ENCODE measurements at regions not wholly inside any gene's neighbourhood (a gene's known extent, or its start where the extent isn't known, plus 50 kb on each side); places are given as distances from the start of the nearest gene placed in this dataset.
A peak's percentile ranks its signal among the peaks of the same experiment; 100 is the strongest.

DNA sequence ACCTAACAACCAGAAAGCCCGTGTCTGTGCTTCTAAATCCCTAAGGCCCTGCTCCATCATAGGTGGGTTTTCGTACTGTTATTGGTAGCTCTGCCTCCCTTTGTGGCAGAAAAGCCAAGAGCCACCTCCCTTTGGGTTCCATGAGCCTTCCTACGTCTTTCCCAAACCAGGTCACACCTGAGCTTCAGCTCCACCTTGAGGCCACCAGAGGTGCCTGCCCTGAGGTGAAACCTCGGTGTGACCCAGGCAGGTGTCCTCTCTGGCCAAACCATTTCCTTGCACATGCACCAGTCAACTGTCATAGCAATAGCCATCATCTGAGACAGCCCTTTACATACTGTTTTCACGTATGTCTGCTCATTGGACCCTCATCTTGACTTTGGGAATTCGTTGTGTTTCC is 188.0 kb upstream of the RBPJ start:
- Histone ChIP-seq H3K4me1 (ENCODE audit: insufficient read depth, low read length) (no peaks in the 10 kb centered on the region), H3K9me3 (ENCODE audit: low read length) (no peaks in the 10 kb centered on the region), H3K9ac (ENCODE audit: low read length) (no peak overlapping the region), H3K27ac (ENCODE audit: low read depth, low read length) (no peak overlapping the region), H3K4me3 (ENCODE audit: low read depth in 1 of 2, low read length in 2 of 2) (no peak overlapping the region), H3K36me3 (ENCODE audit: insufficient read depth, low read length) (no peaks in the 10 kb centered on the region), H3K27me3 (ENCODE audit: control insufficient read depth in 1 of 2, insufficient read depth in 2 of 2, low read length in 2 of 2) (no peaks in the 10 kb centered on the region)

DNA sequence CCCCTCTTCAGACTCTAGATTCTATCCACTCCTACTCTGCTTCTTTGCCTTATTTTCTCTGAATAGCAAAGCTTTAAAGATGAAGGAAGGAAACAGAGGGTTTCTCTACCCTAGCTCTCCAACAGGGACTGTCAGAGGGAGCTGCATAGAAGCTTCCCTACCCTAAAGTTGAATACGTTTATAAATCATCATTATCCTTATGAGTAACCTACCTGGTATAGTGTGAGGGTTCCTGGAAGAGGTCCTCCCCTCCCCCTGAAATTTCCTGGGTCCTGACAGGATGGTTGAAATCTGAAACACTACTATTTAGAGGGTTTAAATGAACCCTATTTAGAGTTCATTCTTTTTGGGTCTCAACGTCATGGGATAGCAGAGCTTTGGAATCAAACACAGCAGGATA is 187.0 kb upstream of the RBPJ start:
- H3K9me3 ChIP-seq (ENCODE audit: low read length): no peaks in the 10 kb centered on the region
- no peak overlapping the region for H3K9ac ChIP-seq (ENCODE audit: low read length)
- no peak overlapping the region for H3K27ac ChIP-seq (ENCODE audit: low read depth, low read length)
- H3K27me3 ChIP-seq (ENCODE audit: control insufficient read depth in 1 of 2, insufficient read depth in 2 of 2, low read length in 2 of 2): no peaks in the 10 kb centered on the region
- H3K4me1 ChIP-seq (ENCODE audit: insufficient read depth, low read length): no peaks in the 10 kb centered on the region
- no peaks in the 10 kb centered on the region for H3K36me3 ChIP-seq (ENCODE audit: insufficient read depth, low read length)
- H3K4me3 ChIP-seq (ENCODE audit: low read depth in 1 of 2, low read length in 2 of 2): no peak overlapping the region

DNA sequence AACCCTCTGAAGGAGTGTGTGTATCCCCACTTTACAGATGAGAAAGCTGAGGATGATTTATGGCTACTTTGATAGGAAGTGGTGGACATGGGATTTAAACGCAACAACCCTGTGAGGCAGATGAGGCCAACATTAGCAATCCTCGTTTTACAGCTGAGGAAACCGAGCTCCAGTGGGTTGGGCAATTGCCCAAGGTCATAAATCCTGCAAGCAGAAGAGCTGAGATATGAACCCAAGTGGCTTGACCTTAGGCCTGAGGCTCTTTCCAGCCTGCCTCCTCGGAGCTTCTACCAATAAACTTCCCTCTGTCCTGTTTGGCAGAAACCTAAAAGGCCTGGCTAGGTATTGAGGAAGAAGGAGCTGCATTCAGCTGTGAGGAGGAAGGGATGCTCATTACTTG is 185.5 kb upstream of the RBPJ start:
- no peak overlapping the region for H3K27ac ChIP-seq (ENCODE audit: low read depth, low read length)
- H3K9ac ChIP-seq (ENCODE audit: low read length): no peak overlapping the region
- no peaks in the 10 kb centered on the region for H3K36me3 ChIP-seq (ENCODE audit: insufficient read depth, low read length)
- H3K4me1 ChIP-seq (ENCODE audit: insufficient read depth, low read length): peaks cover 6% of the 10 kb centered on the region
- H3K27me3 ChIP-seq (ENCODE audit: control insufficient read depth in 1 of 2, insufficient read depth in 2 of 2, low read length in 2 of 2): no peaks in the 10 kb centered on the region
- no peaks in the 10 kb centered on the region for H3K9me3 ChIP-seq (ENCODE audit: low read length)
- no peak overlapping the region for H3K4me3 ChIP-seq (ENCODE audit: low read depth in 1 of 2, low read length in 2 of 2)

DNA sequence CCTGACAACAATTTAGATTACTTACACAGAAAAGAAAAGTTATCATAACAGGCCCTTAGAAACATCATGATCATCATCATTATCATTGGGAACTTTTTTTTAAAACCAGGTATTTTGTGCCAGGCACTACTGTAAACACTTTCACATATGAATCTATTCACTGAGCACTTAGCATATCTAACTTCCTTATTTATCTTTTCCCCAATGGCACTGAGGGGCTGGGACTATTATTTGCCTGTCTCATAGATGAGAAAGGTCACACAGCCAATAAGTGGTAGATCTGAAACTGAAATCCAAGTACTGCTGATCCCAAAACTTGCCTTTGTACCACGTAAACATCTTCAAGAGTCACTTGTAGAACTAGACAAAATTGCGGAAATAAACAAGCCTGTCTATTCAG is 184.2 kb upstream of the RBPJ start:
- no peak overlapping the region for H3K27ac ChIP-seq (ENCODE audit: low read depth, low read length)
- no peaks in the 10 kb centered on the region for H3K9me3 ChIP-seq (ENCODE audit: low read length)
- no peak overlapping the region for H3K9ac ChIP-seq (ENCODE audit: low read length)
- no peaks in the 10 kb centered on the region for H3K27me3 ChIP-seq (ENCODE audit: control insufficient read depth in 1 of 2, insufficient read depth in 2 of 2, low read length in 2 of 2)
- H3K4me1 ChIP-seq (ENCODE audit: insufficient read depth, low read length): peaks cover 15% of the 10 kb centered on the region
- H3K36me3 ChIP-seq (ENCODE audit: insufficient read depth, low read length): no peaks in the 10 kb centered on the region
- H3K4me3 ChIP-seq (ENCODE audit: low read depth in 1 of 2, low read length in 2 of 2): no peak overlapping the region

DNA sequence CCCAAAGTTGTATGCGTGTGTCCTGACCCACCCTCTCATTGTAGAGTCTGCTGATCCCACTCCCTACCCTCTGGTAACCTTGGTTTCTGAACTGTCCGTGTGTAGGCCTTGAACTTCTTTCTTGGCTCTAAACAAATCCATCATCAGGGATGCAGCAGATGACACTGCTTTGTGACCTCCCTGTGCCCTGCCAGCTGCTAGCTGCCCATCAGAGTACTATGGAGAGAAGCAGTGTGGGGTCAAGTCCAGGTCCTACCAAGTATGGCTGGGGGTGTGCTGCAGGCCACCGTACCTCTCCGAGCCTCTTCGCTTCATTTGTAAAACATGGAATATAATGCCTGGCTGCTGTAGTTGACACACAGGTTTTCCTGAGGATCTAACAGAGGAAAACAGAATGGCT is 183.5 kb upstream of the RBPJ start:
- H3K9me3 ChIP-seq (ENCODE audit: low read length): no peaks in the 10 kb centered on the region
- no peak overlapping the region for H3K4me3 ChIP-seq (ENCODE audit: low read depth in 1 of 2, low read length in 2 of 2)
- peaks cover 22% of the 10 kb centered on the region for H3K4me1 ChIP-seq (ENCODE audit: insufficient read depth, low read length)
- no peak overlapping the region for H3K9ac ChIP-seq (ENCODE audit: low read length)
- H3K27ac ChIP-seq (ENCODE audit: low read depth, low read length): no peak overlapping the region
- H3K36me3 ChIP-seq (ENCODE audit: insufficient read depth, low read length): no peaks in the 10 kb centered on the region
- no peaks in the 10 kb centered on the region for H3K27me3 ChIP-seq (ENCODE audit: control insufficient read depth in 1 of 2, insufficient read depth in 2 of 2, low read length in 2 of 2)

DNA sequence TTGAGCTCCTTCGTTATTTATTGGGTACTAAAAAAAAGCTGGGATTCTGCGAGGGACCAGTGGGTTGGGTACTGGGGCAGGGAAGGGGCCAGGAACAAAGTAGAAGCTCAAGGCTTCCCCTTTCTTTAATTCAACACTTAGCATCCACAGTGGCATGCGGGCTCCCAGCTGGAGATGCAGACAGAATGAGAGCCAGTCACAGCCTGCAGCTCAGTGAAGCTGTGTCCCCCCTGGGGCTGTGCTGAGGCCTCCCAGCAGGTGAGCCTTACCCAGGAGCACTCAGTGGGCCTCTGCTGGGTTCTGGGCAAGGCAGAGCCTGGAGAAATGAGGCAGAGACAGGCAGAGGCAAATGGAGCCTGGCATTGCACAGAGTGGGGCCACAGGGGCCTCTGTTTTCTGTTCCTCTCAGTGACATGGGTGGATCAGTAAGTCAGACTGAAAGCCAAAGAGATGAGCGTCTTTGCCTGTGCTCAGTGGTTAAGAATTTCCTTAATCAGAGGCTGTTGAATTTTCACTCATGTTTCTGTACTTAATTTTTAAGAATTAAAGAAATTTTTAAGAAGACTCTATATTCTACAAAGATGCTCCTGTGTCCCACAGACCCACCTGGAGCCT is 181.4 kb upstream of the RBPJ start:
- Histone ChIP-seq H3K36me3 (ENCODE audit: insufficient read depth, low read length) (no peaks in the 10 kb centered on the region), H3K27ac (ENCODE audit: low read depth, low read length) (peak overlapping the region; percentile 37), H3K4me3 (ENCODE audit: low read depth in 1 of 2, low read length in 2 of 2) (no peak overlapping the region), H3K9me3 (ENCODE audit: low read length) (no peaks in the 10 kb centered on the region), H3K4me1 (ENCODE audit: insufficient read depth, low read length) (peaks cover 25% of the 10 kb centered on the region), H3K9ac (ENCODE audit: low read length) (no peak overlapping the region), H3K27me3 (ENCODE audit: control insufficient read depth in 1 of 2, insufficient read depth in 2 of 2, low read length in 2 of 2) (no peaks in the 10 kb centered on the region)

DNA sequence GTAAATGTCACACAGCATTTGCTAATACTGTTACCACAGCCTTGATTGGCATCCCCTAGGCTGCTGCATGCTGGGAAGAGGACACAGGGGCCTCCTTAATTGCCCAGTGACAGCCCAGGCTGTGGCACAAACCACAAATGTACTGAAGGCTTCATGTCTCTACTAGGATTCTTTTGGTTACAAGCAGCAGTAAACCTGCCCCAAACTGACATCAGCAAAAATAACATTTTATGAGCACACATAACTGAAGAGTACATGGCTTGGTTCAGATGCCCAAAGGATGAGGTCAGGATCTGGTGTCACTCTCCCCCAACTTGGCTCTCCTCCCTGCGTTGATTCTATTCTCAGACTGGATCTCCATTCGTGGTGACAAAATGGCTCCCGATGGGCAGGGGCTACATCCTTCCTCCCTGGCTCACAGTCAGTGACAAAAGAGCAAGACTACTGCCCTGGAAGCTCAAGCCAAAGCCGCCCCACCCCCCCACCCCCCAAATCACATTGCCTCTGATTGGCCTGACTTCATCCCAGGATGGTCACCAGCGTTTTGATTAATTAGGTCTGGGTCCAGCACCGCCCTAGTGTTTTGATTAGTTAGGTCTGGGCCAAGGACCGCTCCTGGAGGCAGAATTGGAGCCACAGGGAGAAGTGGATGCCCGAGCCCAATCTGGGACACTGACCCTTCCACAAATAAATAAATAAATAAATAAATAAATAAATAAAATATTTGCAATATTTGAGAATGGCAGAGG is 180.5 kb upstream of the RBPJ start:
- Histone ChIP-seq H3K9me3 (ENCODE audit: low read length) (no peaks in the 10 kb centered on the region), H3K27ac (ENCODE audit: low read depth, low read length) (peak overlapping the region; percentile 45), H3K4me1 (ENCODE audit: insufficient read depth, low read length) (peaks cover 25% of the 10 kb centered on the region)

DNA sequence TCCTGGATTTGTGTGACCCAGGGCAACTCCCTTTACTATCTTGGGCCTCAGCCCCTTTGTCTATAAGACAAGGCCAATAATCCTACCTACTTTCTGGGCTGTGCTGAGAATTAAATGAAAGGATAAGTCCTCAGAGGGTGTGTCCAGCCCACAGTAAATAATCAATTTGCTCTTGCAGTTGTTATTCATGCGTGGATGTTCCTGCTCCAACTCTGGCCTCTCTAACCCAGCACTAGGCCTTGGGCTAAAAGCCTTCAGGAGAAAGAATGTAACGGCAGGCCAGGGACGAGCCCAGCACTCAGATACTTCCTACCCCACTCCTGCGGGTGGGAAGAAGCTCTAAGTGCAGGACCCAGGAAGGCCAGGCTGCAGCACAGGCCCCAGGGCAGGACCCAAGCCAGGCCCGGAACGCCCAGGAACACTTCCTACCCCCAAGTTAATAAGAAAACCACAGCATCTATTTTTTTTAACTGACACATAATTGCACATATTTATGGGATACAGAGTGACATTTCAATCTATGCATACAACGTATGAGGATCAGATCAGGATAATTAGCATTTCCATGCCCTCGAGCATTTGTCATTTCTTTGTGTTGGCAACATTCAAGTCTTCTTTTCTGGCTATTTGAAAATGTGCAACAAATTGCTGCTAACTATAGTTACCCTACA is 179.6 kb upstream of the RBPJ start:
- Histone ChIP-seq H3K4me3 (ENCODE audit: low read depth in 1 of 2, low read length in 2 of 2) (no peak overlapping the region), H3K36me3 (ENCODE audit: insufficient read depth, low read length) (no peaks in the 10 kb centered on the region), H3K27ac (ENCODE audit: low read depth, low read length) (peak overlapping the region; percentile 45), H3K27me3 (ENCODE audit: control insufficient read depth in 1 of 2, insufficient read depth in 2 of 2, low read length in 2 of 2) (no peaks in the 10 kb centered on the region), H3K9ac (ENCODE audit: low read length) (no peak overlapping the region), H3K9me3 (ENCODE audit: low read length) (no peaks in the 10 kb centered on the region), H3K4me1 (ENCODE audit: insufficient read depth, low read length) (peaks cover 25% of the 10 kb centered on the region)

More for the DNA sequence above, 180.5 kb upstream of the RBPJ start:
- H3K9ac ChIP-seq (ENCODE audit: low read length): no peak overlapping the region
- no peaks in the 10 kb centered on the region for H3K27me3 ChIP-seq (ENCODE audit: control insufficient read depth in 1 of 2, insufficient read depth in 2 of 2, low read length in 2 of 2)
- H3K4me3 ChIP-seq (ENCODE audit: low read depth in 1 of 2, low read length in 2 of 2): no peak overlapping the region
- H3K36me3 ChIP-seq (ENCODE audit: insufficient read depth, low read length): no peaks in the 10 kb centered on the region

DNA sequence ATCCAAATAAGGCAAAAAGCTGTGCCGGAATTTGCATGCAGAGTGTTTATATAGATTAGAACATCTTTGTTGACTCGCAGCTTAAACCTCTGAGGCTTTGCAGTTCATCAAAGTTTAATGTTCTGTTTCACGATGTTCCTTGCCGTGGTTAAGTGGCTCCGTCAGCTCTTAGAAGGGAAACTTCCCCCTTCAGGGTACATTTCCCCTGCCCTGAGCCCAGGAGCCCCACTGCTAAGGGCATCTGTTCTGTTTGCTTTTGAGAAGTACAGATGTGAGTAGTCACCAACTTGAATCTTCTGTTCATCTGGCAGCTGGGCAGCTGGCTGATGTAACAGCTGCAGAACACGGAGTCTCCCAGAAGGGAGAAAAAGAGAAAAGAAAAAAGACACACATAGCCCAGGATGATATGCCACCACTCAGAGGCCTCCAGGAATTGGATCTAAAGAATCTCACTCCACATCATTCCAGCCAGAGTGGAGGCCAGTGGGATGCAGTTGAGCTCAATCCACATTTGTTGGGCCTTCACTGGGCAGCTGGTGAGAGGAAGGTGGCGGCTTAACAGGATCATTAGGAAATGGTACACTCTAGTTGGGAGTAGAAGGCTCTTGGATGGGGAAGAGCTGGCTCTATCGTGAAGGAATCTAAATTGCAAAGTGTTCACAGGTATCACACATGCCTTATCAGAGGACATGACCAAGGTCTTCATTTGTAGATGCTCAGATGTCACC is 178.7 kb upstream of the RBPJ start:
- H3K4me1 ChIP-seq (ENCODE audit: insufficient read depth, low read length): peaks cover 25% of the 10 kb centered on the region
- H3K36me3 ChIP-seq (ENCODE audit: insufficient read depth, low read length): no peaks in the 10 kb centered on the region
- H3K4me3 ChIP-seq (ENCODE audit: low read depth in 1 of 2, low read length in 2 of 2): no peak overlapping the region
- H3K9me3 ChIP-seq (ENCODE audit: low read length): no peaks in the 10 kb centered on the region
- H3K27me3 ChIP-seq (ENCODE audit: control insufficient read depth in 1 of 2, insufficient read depth in 2 of 2, low read length in 2 of 2): no peaks in the 10 kb centered on the region
- H3K9ac ChIP-seq (ENCODE audit: low read length): no peak overlapping the region
- peak overlapping the region; percentile 45 for H3K27ac ChIP-seq (ENCODE audit: low read depth, low read length)

DNA sequence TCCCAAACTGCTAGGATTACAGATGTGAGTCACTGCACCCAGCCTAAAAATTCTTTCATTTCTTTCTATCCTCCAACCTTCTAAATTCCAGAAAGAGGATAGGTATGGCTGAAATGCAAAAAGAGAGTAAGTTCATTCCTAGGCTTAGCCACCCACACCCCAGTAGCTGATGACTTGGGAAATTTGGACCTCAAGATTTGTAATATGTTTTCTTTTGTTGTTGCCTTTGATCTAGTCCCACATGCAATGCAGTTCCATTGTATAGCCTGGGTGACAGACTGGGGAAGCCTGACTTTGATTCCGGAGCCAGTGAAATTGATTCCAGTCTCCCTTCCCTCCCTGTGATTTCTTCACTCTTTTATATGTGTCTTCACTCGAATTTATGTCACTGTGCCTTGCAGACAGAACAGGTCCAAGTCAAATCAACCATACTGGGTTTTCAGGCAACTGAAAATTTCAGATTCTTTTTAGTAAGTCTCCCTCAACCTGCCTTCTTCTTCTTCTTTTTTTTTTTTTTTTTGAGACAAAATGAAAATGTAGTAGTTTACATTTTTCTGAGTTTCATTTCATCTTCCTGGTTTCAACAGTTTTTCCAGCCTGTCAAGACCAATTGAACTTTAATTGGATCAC is 176.2 kb upstream of the RBPJ start:
- Histone ChIP-seq H3K36me3 (ENCODE audit: insufficient read depth, low read length) (no peaks in the 10 kb centered on the region), H3K27me3 (ENCODE audit: control insufficient read depth in 1 of 2, insufficient read depth in 2 of 2, low read length in 2 of 2) (no peaks in the 10 kb centered on the region), H3K4me1 (ENCODE audit: insufficient read depth, low read length) (peaks cover 25% of the 10 kb centered on the region), H3K9me3 (ENCODE audit: low read length) (no peaks in the 10 kb centered on the region), H3K27ac (ENCODE audit: low read depth, low read length) (no peak overlapping the region), H3K9ac (ENCODE audit: low read length) (no peak overlapping the region), H3K4me3 (ENCODE audit: low read depth in 1 of 2, low read length in 2 of 2) (no peak overlapping the region)

DNA sequence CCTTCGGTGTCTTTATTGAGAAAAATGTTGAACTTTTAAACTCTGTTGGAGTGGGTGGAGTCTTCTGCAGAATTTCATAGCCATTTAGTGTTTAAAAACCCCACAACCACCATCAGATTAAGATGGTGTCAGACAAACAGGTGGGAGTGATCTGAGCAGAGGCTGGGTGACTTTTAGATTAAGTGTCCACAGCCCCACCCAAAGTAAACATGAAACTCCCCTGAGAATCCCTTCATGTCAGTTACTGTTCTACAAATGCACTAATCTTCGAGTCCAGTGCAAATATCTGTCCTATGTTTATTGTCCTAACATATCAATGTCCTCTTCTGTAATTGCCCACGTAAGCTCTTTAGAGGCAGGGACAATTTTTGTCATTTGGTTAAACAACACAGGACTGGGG is 175.6 kb upstream of the RBPJ start:
- no peak overlapping the region for H3K4me3 ChIP-seq (ENCODE audit: low read depth in 1 of 2, low read length in 2 of 2)
- H3K4me1 ChIP-seq (ENCODE audit: insufficient read depth, low read length): peaks cover 20% of the 10 kb centered on the region
- no peaks in the 10 kb centered on the region for H3K27me3 ChIP-seq (ENCODE audit: control insufficient read depth in 1 of 2, insufficient read depth in 2 of 2, low read length in 2 of 2)
- H3K27ac ChIP-seq (ENCODE audit: low read depth, low read length): no peak overlapping the region
- no peak overlapping the region for H3K9ac ChIP-seq (ENCODE audit: low read length)
- H3K9me3 ChIP-seq (ENCODE audit: low read length): no peaks in the 10 kb centered on the region
- no peaks in the 10 kb centered on the region for H3K36me3 ChIP-seq (ENCODE audit: insufficient read depth, low read length)

Measured in muscle layer of colon (tissue), 2 donors.